HG03457 (cell line): ENCODE measurements at regions not wholly inside any gene's neighbourhood (a gene's known extent, or its start where the extent isn't known, plus 50 kb on each side); places are given as distances from the start of the nearest gene placed in this dataset.
A peak's percentile ranks its signal among the peaks of the same experiment; 100 is the strongest.
"Not testable (repeated sequence)": the region's sequence is repeated elsewhere in the genome, so short reads cannot be mapped to it uniquely, and the experiment has no call there.

Experiments used
- ATAC-seq: cut with Tn5 transposase; IDR thresholded peaks from one replicate; pipeline ENCODE4 v1.9.1; 2021; ENCODE audit warnings: moderate number of reproducible peaks; ENCODE audit not compliant: unreplicated experiment

DNA sequence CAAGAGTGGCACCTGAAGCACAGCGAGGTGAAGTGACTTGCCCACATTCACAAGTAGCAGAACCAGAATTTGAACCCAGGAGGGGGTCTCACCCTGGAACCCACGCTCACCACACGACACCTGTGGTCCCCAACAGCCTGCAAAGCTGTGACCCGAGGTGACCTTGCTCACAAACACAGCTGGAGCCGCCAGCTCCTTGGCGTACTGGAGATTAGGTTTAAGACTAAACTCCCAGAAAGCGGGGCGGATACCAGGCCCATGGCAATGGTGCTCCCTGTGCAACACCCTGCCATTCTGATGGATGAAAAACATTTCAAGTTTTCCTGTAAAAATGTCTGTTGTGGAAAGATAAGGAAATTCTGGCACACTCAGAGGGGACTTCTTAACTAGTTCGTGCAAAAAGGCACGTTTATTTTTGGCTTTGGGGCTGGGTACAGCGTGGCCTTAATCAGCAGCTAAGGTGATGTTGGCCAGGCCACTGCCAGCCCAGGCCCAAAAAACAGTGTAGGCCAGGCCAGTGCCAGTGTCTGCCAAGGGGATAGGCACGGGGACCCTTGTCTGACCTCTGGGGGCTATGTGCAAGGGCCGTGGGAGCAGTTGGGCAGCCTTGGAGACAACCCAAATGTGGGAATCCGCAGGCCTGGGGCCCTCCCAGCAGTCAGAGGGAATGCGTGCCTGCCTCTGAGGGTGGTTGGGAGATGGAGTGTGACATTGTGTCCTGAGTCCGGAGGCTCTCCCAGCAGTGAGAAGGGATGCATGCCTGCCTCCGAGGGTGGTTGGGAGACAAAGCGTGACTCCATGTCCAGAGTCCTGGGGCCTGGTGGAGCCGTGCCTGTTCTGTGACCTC, 185.0 kb upstream of the HS6ST1 start:
- ATAC-seq = no peak

DNA sequence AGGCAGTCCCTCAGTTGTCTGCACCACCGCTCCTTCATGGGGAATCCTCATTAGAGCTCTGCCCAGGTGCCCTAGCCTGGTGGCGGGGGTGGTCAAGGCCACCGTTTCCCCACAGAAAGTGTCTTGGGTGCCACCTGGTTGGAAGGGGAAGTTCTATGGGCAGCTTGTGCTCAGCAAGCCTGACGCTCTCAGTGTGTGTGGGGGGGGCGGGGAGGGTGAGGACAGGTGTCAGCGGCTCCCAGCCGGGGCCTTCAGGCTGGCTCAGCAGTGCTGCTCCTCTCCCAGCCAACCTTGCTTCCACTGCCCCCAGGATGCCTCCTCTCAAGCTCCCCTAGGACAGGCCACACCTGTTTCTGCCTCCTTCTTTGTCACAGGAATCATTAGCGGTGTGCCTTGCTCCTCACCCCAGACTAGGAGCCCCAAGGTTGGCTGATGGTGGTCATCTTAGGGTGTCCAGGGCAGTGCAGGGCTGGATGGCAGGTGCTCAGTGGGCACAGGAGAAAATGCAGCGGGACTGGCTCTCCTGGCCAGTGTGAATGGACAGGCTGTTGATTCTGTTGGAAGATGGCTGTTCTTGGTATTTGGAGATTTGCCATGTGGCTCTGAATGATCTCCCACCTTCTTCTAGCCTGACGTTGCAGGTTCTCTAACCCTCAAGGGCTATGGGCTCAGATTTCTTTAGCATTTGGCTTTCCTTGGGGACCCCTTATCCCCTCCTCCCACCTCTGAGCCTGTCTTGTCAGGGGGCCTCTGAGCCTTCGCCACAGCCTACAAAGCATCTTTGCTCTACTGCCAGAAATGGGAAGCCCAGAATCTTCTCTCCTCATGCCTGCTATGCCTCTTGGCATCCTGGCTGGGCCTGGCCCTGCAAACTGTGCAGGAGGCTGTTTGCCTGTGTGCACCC, 185.8 kb upstream of the HS6ST1 start:
- no peak for ATAC-seq

DNA sequence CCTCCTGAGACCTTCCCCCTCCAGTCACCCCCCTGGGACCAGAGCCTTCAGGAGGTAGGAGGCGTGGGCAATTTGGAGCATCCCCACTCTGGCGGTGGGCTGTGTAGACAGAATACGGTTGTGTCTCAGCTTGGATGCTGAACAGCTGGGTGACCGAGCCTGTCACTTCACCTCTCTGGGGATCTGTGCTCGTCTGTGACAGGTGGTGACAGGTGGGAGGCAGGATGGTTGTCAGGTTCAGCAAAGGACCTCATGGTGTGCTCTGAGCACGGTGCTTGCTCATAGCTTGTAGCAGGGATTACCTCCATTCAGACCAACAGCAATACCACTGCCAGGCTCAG, 186.5 kb upstream of the HS6ST1 start:
- ATAC-seq = no peak

DNA sequence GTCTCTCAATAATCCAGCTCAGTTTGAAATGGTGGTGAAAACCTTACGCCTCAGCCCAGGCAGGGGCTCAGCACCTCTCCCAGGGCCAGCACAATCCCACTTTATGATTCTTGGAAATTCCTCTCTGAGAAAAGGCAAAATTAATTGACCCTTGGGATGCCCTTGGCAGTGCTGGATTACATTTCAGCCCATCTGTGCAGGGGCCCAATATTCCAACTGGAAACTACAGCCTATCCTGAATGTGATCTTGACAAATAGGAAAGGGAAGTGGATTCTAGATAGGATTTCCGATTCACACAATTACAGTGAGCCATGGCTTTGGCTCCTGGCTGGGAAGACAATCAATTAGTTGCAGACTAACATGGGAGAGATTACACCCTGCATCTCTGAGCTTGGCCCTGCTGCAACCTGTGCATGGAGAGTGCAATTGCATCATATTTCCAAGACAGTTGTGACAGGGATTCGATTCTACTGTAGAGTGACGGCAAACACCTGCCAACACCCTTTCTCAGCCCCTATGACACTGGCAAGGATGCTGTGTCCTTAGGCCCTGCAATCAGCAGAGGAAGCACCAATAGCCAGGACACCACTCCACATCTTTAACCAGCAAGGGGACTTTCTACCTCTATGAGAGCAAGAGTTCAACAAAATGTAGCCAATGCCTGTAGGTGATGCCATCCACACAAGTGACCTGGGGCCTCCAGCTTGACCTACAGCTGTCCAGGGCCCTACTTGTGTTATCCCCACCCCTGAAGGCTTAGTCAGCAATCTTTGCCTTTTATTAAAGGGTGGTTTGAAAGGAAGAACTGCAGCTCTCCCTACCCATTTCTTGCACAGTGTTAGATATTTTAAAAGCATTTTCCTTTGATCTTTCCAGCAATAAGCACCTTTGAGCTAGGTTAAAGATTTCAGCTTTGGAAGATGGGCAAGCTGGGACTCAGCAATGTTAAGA, 187.2 kb upstream of the HS6ST1 start:
- no peak for ATAC-seq

- ATAC-seq = no peak
Observed at GRCh38 chr2:128506534-128506933, 187.9 kb upstream of the HS6ST1 start.

GRCh38 chr2:128510701-128511397, 192.2 kb upstream of the HS6ST1 start:
- no peak for ATAC-seq

DNA sequence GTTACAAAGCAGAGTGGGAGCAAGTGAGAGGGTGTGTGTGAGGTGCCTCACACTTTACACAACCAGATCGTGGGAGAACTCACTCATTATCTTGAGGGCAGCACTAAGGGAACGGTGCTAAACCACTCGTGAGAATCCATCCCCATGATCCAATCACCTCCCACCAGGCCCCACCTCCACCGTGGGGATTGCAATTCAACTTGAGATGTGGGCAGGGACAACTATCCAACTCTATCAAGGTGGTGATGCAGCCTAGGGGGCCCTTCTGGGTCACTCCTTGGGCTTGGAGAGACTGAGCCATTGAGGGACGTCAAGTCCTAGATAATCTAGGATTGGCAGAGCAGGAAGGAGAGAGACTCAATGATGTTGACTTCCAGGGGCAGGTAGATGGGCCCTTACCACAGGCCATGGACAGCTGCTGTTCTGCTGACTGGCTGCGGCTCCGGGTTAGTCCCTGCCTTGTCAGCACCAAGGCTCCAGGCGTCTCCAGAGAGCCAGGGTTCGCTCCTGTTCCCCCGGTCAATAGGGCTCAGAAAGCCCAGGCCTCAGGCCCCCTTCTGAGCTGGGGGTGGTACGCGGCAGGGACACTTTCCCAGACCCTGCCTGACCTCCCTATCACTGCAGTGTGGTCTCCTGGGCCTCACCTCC, 193.2 kb upstream of the HS6ST1 start:
- no peak for ATAC-seq

- ATAC-seq = no peak
Observed at GRCh38 chr2:128512379-128513115, 193.9 kb upstream of the HS6ST1 start.

GRCh38 chr2:128513116-128513960, 194.7 kb upstream of the HS6ST1 start:
- no peak for ATAC-seq

DNA sequence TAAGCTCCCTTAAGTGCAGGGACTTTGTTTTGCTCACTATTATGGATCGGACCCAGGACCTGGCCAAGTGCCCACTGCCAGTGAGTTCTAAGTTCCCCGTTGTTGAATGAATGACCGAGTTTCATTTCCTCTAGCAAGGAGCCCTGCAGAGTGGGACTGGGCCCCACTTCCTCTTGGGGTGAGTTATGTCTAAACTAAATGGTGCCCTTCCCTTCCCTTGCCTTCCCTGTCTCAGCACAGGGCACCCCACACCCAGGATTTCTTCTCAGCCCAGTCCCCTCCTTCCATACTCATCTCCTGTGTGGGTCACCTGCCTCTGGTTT, 195.3 kb upstream of the HS6ST1 start:
- ATAC-seq = peak; percentile 63

DNA sequence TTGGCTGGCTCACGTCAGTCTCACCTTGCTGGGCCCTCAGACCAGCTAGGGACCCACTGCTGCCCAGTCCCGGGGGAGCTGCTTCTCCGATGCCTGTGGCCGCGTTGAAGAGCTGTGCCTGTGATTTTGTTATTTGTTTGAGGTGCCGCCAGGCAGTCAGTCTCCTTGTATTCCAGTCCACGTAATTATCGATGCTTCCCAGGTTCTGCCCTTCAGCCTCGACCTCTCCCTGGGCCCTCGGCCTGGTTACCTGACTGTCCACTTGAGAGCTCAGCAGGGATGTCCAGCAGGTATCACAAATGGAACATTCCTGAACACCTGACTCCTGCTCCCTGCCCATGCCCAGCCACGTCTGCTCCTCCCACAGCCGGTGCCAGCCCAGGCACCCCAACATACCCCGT, 195.9 kb upstream of the HS6ST1 start:
- ATAC-seq = no peak

DNA sequence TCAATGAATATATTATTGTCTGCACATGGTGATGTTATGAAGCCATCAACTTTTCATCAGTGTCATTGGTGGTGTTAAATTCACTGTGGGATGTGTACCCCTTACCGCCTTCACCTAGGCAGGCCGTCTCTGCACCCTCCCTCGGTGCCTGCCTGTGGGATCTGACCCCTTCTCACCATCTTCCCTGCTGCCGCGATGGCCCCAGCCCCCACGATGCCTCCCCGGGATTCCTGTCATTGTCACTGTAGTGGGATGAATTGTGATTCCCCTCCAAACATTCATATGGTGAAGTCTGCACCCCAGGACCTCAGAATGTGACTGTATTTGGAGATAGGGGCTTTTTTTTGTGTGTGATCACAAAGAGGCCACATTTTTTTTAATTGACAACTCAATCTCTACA, 198.3 kb upstream of the HS6ST1 start:
- no peak for ATAC-seq

- ATAC-seq = not testable (repeated sequence)
Observed at GRCh38 chr2:128519028-128519427, 200.4 kb upstream of the HS6ST1 start.

GRCh38 chr2:128519517-128520215, 201.0 kb upstream of the HS6ST1 start:
- ATAC-seq = no peak

DNA sequence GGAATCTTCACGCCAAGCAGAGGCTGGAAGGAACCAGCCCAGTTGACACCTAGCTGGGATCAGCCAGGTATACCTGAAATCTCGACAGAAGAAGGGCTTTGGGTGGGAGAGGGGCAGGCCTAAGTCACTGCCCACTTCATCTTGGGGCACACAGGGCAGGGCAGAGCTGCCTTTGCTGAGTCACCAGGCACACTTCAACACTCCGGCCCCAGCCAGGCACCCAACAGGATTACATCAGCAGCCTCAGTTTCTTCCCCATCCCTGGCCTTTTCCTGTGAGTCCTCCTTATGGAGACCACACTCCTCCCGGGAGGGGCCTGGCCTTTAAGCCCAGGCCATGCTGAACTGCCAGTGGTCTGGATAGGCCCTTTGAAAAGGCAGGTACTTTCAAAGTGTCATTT, 201.7 kb upstream of the HS6ST1 start:
- no peak for ATAC-seq

DNA sequence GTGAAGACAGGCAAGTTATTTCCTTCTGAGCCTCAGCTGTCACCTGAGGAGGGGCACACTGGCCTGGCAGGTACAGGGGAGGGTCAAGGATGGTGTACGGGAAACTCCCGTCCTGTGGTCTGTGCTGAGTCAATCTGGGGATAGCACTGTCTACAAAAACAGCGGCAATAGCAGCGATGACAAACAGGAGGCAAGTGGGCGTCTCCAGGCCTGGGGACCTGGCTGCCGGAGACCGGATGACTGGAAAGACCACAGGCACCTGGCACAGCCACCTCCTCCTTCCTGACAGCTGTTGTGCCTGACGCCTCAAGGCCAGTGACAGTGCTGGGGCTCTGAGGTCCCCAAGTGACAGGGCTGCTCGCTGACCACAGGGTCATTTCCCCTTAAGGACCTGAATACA, 202.1 kb upstream of the HS6ST1 start:
- peak; percentile 82 for ATAC-seq

- ATAC-seq = no peak
Observed at GRCh38 chr2:128521482-128521881, 202.8 kb upstream of the HS6ST1 start.

DNA sequence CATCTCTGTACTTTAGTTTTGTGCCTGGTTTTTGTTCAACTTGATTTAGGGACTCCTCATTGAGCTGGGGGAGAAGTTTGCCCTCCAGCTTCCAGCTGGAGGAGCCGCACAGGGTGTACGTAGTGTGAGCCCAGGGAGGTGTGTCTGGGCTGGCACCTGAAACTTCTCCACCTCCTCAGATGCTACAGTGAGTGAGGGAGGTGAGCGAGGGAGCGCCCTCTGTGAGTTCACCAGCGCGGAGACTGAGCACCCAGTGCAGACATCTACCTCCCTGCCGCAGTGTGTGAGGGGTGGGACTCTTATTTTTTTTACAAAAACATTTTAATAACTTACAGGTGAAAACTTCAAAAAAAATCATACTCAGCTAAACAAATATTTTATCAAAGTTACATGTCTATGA, 204.2 kb upstream of the HS6ST1 start:
- no peak for ATAC-seq
